RWPE2 (cell line): ENCODE measurements at regions not wholly inside any gene's neighbourhood (a gene's known extent, or its start where the extent isn't known, plus 50 kb on each side); places are given as distances from the start of the nearest gene placed in this dataset.

Experiments used
- ATAC-seq: fragments of 200-7000 bp; cut with Tn5 transposase; 3 replicates; pipeline ENCODE4 v1.9.1; 2021; ENCODE audit warnings: low read depth
- DNase-seq: peaks from one replicate; pipeline ENCODE4 v3.0.0-alpha.2; 2020; ENCODE audit warnings: low spot score
- H3K27ac ChIP-seq: fragments of 450-650 bp; 2 replicates; pipeline ENCODE4 v1.5.1; 2017; ENCODE audit warnings: mild to moderate bottlenecking; ENCODE audit not compliant: poor library complexity, severe bottlenecking
- H3K27me3 ChIP-seq: fragments of 250-450 bp; sonication (Bioruptor Pico); 2 replicates; pipeline ENCODE4 v1.5.1; 2021; ENCODE audit warnings: mild to moderate bottlenecking, moderate library complexity; ENCODE audit not compliant: insufficient read depth, poor library complexity, severe bottlenecking
- H3K36me3 ChIP-seq: fragments of 250-450 bp; sonication (Bioruptor Pico); 2 replicates; pipeline ENCODE4 v1.5.1; 2020; ENCODE audit warnings: low read depth, mild to moderate bottlenecking, moderate library complexity
- H3K4me1 ChIP-seq: fragments of 250-450 bp; sonication (Bioruptor Pico); 2 replicates; pipeline ENCODE4 v1.5.1; 2021; ENCODE audit warnings: mild to moderate bottlenecking, moderate library complexity; ENCODE audit not compliant: insufficient read depth, poor library complexity, severe bottlenecking
- H3K4me3 ChIP-seq: fragments of 250-450 bp; sonication (Bioruptor Pico); 2 replicates; pipeline ENCODE4 v1.5.1; 2021; ENCODE audit warnings: mild to moderate bottlenecking, moderate library complexity; ENCODE audit not compliant: severe bottlenecking
- H3K9me3 ChIP-seq: fragments of 250-450 bp; sonication (Bioruptor Pico); 2 replicates; pipeline ENCODE4 v1.5.1; 2021; ENCODE audit warnings: mild to moderate bottlenecking, moderate library complexity; ENCODE audit not compliant: severe bottlenecking
- TF ChIP-seq, protein P1 (sequence below): fragments of 450-650 bp; IDR thresholded peaks from one replicate; pipeline ENCODE4 v1.5.1; 2017; ENCODE audit warnings: mild to moderate bottlenecking, moderate library complexity; ENCODE audit not compliant: poor library complexity, severe bottlenecking

DNA sequence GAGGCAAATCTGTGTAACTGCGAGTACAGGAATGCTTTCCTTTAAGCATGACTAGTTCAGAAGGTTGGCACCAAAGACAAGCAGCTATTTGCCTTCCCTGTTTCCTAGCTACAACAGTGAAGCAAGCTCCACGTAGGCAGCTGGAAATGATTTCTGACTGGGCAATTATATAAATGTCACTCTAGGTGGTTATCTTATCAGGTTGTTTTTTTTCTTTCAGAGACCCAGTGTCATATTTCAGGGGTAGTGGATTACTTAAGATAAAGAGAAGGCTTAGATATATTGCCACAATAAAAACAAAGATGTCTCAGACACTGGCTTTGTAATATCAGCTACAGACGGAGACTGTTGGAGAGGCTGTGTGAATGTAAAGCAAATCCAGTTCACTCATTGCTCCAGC lies 748.9 kb upstream of the NXPH2 start:
- H3K36me3 ChIP-seq = no peaks in the 10 kb centered on the region
- H3K4me3 ChIP-seq = no peak overlapping the region
- TF ChIP-seq, protein P1, sequence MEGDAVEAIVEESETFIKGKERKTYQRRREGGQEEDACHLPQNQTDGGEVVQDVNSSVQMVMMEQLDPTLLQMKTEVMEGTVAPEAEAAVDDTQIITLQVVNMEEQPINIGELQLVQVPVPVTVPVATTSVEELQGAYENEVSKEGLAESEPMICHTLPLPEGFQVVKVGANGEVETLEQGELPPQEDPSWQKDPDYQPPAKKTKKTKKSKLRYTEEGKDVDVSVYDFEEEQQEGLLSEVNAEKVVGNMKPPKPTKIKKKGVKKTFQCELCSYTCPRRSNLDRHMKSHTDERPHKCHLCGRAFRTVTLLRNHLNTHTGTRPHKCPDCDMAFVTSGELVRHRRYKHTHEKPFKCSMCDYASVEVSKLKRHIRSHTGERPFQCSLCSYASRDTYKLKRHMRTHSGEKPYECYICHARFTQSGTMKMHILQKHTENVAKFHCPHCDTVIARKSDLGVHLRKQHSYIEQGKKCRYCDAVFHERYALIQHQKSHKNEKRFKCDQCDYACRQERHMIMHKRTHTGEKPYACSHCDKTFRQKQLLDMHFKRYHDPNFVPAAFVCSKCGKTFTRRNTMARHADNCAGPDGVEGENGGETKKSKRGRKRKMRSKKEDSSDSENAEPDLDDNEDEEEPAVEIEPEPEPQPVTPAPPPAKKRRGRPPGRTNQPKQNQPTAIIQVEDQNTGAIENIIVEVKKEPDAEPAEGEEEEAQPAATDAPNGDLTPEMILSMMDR = no peak
- H3K27me3 ChIP-seq = no peaks in the 10 kb centered on the region
- no peaks in the 10 kb centered on the region for H3K9me3 ChIP-seq
- no peak overlapping the region for H3K27ac ChIP-seq
- DNase-seq (no peak), ATAC-seq (no peak)
- H3K4me1 ChIP-seq = no peaks in the 10 kb centered on the region

DNA sequence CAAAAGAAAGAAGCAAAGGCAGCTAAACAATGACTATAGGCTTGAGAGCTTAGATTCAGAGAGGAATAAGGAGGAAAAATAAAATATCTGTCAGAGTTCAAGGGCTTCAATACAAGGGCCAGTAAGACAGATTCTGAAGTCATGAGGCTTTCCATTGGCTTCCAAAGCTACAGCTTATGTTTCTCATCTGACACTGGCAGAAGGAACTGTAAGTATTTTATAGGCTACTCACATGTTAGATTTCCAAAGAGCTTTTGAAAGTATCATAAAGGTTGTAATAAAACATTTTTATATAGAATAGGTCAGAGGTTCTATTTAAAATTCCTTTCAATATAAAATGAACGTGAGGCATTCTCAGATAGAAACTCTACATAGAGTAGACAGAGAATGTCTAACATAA lies 746.6 kb upstream of the NXPH2 start:
- ATAC-seq = no peak

DNA sequence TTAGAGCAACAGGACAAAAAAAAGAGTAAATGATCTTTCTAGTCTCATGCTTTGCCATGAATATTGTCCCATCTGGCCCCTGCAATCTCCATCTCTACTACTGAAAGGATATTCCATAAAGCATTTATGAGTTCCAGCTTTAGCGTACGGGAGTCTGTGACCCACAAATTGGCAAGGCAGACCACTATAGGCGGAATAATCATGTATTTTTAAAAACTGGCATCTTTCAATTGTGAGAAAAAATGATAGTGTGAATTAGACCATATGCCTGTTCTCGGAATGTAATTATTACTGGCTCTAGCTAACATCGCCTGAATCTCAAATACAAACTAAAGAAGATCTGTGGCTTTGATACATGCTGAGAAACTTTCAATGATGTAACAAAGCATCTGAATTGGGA lies 738.1 kb upstream of the NXPH2 start:
- H3K27me3 ChIP-seq = peaks cover 4% of the 10 kb centered on the region
- DNase-seq (no peak), ATAC-seq (no peak)
- TF ChIP-seq, protein P1 = no peak
- no peaks in the 10 kb centered on the region for H3K4me1 ChIP-seq
- no peaks in the 10 kb centered on the region for H3K9me3 ChIP-seq
- H3K27ac ChIP-seq = no peak overlapping the region
- H3K4me3 ChIP-seq = no peak overlapping the region
- H3K36me3 ChIP-seq = no peaks in the 10 kb centered on the region

More for the DNA sequence above, 746.6 kb upstream of the NXPH2 start:
- TF ChIP-seq, protein P1 = no peak
- Histone ChIP-seq H3K27me3 (no peaks in the 10 kb centered on the region), H3K27ac (no peak overlapping the region), H3K4me3 (no peak overlapping the region), H3K36me3 (no peaks in the 10 kb centered on the region), H3K9me3 (no peaks in the 10 kb centered on the region), H3K4me1 (no peaks in the 10 kb centered on the region)
- no peak for DNase-seq

DNA sequence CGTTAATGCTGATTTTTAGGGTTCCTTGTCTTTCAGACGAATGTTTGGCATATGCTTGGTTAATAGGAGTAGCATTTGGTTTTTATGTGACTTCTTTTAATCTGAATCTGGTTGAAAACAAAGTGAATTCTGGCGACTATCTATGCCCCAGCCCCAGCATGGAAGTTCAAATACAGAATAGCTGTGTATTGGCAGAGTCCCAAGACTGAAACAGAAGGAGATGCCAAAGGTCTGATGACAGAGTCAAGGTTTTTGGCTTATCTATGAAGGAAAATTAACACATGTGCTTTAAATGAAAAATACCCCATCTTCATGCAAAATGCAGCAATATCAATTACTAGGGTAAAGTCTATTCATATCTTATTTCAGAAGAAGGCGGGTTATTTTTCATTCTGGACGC lies 734.8 kb upstream of the NXPH2 start:
- Histone ChIP-seq H3K36me3 (no peaks in the 10 kb centered on the region), H3K27ac (no peak overlapping the region), H3K27me3 (peaks cover 4% of the 10 kb centered on the region), H3K4me3 (no peak overlapping the region), H3K4me1 (no peaks in the 10 kb centered on the region), H3K9me3 (no peaks in the 10 kb centered on the region)
- DNase-seq (no peak), ATAC-seq (no peak)
- TF ChIP-seq, protein P1 = no peak

DNA sequence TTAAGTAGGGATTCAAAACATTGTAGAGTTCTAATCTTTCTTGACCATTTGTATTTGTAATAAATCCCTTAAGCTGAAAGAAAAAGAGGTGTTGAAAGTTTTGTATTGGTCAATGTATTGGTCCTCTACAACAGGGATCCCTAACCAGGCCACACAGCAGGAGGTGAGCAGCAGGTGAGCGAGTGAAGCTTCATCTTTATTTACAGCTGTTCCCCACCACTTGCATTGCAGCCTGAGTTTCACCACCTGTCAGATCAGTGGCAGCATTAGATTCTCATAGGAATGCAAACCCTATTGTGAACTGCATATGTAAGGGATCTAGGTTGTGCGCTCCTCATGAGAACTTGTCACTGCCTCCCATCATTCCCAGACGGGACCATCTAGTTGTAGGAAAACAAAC lies 715.7 kb upstream of the NXPH2 start:
- Histone ChIP-seq H3K27ac (no peak overlapping the region), H3K27me3 (peaks cover 11% of the 10 kb centered on the region), H3K4me1 (no peaks in the 10 kb centered on the region), H3K4me3 (no peak overlapping the region), H3K9me3 (no peaks in the 10 kb centered on the region), H3K36me3 (no peaks in the 10 kb centered on the region)
- TF ChIP-seq, protein P1 = no peak
- ATAC-seq (no peak), DNase-seq (no peak)
